ENCODE measurements at regions not wholly inside any gene's neighbourhood (a gene's known extent, or its start where the extent isn't known, plus 50 kb on each side); places are given as distances from the start of the nearest gene placed in this dataset.

DNA sequence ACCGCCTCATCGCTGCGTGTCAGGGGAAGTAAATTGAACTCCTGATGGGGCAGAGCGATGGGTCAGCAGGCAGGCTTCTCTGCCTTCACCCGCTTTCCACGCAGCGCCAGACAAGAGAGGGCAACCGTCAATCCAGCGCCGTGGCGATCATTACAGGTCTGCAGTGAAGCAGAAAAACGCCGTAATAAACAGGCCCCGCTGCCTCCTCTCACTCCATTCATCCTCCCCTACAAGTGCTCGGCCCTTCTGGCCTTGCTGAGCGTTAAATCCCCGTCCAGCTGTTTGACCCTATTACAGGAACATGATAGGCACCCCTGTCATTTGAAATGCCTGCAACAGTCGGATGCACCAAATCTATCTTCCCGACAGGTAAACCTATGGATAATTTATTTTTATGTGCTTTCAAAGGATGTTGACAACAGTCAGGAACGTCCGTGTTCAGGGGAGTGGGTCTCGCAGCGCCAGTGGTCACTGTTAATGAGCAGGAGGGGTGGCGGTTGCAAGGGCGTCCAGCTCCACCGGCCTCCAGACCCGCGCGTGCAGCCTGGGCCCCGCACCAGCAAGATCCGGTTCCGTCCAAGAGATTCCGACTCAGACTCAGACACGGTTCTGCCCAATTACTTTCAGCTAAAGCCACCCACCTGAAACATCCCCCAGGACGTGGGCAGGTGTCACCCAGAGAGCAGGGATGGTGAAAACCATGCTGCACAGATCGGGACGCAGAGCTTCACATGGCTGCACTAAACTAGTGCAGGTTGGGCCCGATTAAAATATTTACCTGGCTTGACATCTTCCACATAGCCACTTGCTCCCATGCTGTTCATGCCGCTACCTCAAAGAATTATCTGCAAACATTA, 508.0 kb upstream of the MGMT start:
- no peak for DNase-seq

DNA sequence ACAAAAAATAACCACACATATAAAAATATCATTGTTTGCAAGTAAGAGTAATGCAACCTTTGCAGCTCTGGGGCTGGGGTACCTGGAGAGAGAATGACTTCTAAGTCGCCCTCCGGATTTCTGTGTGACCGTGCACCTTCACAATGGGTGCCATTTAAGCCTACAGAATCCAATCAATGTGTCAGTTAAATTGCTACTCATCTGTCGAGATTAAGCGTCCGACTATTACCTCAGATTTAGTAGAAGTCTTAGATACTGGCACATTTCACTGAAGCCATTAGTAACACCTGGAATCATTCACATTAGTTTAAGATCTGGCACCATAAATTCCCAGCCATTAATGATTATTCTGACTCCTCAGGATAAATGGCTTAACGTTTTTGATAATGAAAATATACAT, 507.3 kb upstream of the MGMT start:
- DNase-seq = no peak

- DNase-seq = no peak
Measured at GRCh38 chr10:128960517-128960916, 506.5 kb upstream of the MGMT start.

- DNase-seq = no peak
Measured at GRCh38 chr10:128962182-128962581, 504.9 kb upstream of the MGMT start.

DNA sequence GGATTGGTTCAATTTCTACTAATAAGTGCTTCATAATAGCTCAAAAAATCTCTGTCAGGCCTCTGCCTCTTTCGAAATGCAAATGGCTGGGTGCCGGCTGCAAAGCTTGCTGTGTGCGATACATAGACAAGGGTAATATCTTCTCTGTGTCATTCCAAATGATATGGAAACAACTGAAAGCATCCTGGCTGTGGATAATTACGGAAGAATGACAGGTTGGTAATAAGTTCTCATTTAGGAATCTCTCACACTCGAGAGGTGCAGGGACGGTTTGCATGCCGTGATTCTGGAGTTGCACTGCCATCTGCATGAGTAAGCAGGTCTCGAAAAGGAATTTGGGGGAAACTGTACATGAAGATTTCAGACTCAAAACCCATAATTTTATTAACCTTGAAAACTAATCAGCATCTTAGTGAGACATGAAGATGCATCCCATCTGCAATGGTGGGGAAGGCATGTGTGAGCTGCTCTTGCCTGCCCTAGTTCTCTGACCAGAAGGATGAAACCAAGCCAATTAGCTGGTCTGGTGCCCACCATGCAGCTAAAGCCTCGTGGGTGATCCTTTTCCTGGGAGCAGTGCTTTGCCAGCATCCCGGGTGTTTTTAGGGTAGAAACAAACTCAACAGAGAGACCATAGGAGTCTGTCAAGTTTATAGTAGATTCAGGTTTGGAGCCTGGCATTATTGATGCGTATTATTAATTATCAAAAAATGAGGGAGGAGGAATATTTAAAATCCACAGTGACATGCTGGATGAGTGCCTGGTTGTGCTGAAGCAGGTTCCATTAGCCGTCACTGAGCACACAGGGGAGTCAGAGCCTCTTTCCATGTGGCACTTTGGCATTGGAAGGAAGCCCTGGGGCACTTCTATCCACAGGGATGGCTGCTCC, 503.6 kb upstream of the MGMT start:
- no peak for DNase-seq

- DNase-seq = no peak
Measured at GRCh38 chr10:128964100-128964403, 503.0 kb upstream of the MGMT start.

DNA sequence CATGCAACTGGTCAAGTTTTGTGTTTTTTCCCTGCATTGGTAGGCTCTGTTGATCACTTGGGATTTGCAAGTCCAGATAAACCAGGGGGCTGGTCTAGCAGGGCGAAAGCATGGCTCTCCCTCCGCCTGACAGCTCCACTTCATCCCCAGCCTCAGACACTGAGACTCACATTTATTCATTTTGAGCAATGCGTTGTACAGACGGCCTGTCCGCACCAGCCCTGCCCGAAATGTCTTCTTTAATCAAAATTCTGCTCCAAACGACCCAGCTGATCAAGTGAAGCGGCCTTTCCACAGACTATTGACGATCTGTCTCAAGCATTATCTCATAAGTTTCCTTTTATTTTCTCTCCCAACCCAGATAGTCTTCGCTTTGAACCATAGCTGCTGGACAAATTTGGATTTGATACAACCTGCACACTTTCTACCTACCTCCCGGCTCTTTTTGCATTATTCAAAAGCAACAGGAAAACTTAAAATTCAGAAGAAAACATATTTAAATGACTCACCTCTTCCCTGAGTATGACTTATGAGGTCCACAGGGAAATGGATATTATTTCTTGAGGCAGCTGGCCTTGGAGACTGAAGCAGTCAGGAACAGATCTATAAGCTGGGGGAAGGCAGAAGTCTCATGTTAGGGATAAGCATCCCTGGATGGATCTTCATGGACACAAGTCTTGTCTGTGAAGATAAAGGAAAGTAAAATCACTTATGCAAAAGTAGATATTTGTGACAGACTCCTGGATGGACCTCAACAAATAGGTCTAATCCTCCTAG, 498.9 kb upstream of the MGMT start:
- no peak for DNase-seq

DNA sequence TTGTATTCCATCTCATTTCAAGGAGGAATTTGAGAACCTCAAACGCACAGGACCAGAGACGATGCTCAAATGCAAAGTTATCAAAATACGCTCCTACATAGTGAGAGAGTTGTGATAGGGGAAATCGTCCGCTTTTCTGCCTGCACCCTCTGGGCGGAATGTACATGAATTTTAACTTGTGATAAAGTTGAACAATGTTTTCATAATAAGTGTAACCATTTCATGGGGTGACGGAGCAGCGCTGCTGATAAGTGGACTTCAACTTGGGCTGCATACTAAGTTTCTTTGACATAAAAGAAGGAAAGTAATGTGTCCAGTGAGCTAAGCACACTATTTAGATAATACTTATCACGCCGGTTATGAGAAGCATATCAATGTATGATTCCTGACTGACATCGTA, 497.5 kb upstream of the MGMT start:
- DNase-seq = no peak

- DNase-seq = no peak
Measured at GRCh38 chr10:128971374-128972035, 495.5 kb upstream of the MGMT start.

DNA sequence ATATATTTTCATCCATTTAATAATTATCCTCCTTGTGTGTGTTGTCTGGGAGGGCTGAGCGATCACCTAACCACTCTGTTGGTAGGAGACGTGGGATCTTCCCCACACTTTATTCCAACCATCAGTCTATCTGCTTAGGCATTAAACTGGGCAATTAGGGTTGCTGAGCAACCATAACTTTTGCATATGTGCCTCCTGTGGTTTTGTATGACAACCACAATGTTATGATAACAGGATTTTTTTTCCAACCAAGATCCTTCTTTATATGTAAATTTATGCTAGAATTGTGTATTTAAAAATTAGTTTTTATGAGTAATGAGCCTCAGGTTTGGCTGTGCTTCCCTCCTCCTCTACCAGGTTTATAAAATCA, 495.0 kb upstream of the MGMT start:
- DNase-seq = no peak

DNA sequence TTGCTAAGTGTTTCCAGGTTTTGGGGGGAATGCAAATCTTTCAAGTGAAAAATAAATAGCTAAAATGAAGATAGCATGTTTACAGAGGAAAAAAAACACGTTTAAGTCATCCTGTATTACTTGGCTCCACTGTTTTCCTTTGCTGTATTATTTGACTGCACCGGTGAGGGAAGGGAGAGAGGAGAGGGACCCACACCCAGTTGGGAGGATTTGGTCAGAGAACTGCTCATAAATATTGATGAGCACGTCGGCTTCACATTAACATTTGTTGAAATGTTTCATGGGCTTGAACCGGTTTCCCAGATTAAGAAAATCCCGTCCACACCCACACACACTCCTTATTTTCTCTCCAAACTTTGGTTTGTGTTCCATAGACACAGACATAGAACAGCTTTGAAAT, 493.8 kb upstream of the MGMT start:
- DNase-seq = no peak

GRCh38 chr10:128976856-128977255, 490.2 kb upstream of the MGMT start:
- DNase-seq = no peak

- no peak for DNase-seq
Measured at GRCh38 chr10:128978211-128978610, 488.8 kb upstream of the MGMT start.

DNA sequence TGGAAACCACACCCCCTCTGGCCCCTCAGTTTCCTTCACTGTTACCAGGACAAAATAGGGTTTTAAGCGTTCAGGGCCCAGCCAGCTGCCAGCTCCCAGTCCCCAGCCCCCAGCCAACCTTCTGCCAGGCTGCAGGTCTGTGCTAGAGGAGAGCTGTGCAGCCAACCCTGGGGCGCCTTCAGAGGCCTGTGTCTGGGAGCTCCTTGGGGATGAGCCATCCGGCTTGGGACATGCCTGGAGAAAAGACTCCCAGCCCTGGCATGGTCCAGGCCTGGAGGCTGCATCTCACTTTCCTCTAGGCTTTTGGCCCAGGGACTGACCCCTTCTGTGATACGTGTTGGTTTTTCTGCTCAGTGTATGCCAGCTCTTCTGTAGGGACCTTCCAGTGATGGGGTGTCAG, 487.6 kb upstream of the MGMT start:
- DNase-seq = no peak

DNA sequence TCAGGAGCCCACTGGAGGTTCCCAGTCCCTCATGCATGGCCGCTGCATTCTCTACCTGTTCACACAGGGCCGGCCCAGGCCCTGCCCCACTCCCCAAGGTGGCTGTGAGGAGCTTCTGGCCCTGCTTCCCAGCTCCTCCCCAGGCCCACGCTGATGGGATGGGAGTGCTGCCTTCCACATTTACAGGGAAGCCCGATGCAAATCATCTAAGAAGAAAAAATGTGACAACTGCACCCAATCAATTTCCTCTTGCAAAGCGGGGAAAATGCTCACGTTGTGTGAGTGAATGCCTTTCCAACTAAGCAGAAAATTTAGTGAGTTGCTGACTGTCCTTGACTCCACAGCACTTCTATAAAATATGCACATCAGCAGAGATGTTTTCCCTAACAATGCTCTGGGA, 485.8 kb upstream of the MGMT start:
- no peak for DNase-seq

GRCh38 chr10:128981881-128982615, 485.0 kb upstream of the MGMT start:
- DNase-seq = no peak

DNA sequence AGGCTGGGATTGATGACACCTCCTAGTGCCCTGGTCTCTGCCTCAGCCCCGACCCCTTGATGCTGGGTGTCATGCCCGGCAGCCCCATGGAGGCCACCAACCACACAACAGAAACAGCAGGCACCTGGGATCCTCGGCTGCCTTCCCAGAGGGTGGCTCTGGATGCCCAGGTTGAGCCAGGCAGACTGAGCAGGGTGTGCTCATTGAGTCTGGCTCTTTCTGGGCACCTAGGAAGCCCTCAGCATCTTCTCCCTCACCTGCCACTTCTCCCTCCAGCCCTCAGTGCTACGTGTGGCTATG, 484.5 kb upstream of the MGMT start:
- DNase-seq = no peak

DNA sequence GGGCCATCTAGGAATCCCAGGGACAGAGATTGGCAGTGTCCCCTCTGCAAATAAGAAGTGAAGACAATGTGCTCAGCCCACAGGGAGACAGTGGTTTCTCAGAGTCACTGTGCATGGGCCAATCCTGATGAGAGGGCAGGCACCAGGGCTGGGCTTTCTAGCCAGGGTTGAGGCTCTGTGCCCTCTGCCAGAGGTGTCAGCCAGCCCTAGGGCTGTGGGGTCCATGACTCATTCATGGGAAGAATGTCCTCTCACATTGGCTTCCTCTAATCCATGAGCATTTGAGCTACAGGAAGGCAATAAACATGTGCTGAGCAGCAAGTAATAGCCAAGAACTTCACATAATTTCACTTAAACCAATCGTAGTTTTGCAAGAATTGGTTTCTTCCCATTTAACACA, 482.0 kb upstream of the MGMT start:
- DNase-seq = no peak

GRCh38 chr10:128990986-128991385, 476.1 kb upstream of the MGMT start:
- DNase-seq = no peak

DNA sequence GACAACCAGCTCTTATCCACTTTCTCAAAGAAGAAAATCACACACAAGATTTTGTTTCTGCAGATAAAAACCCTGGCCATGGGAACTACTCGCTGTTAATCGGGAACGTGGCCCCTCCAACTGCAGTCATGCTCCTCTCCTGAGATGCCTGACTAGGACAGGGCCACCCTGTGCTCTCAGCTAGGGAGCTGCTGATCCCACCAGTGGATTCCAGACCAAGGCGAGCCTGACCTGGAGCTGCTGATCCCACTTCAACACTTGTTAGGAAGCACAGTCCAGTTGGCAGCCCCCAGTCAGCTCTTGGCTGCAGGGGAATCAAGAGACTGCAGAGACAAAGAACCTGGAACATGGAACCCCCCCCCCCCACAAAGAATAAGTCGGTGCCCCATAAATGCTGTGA, 474.3 kb upstream of the MGMT start:
- DNase-seq = no peak

GRCh38 chr10:128993443-128993842, 473.6 kb upstream of the MGMT start:
- DNase-seq = no peak

DNA sequence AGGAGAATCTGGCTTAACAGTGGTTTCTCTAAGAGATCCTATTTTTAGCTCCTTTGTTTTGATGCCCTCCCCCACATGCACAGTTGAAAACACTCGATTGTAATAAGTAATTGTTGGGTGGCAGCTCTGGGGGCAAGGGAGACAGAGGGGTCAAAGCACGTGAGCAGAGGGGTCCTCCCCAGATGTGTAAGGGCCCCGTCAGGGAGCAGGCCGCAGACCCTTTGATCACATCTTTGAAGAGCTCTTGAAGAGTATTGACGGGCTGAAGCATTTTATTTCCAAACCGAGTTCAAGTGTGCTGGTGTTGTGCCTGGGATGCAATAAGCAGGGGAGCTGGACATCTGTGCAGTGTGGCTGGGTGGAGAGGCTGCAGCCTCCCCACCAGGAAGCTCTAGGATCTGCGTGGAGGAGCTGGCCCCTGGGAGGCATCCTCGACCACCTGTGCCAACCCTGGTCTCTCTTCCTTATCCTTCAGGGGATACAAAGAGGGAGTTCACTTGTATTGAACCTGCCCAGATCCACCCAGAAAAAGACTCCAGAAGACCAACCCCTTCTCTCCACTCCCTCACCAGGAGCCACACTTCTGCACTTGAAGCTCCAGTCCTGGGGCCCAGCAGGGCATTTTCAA, 473.0 kb upstream of the MGMT start:
- no peak for DNase-seq

Data from GOT3 (cell line).